GM19240 (cell line): ENCODE measurements at regions not wholly inside any gene's neighbourhood (a gene's known extent, or its start where the extent isn't known, plus 50 kb on each side); places are given as distances from the start of the nearest gene placed in this dataset.

Experiments
- DNase-seq: peaks from one replicate; pipeline ENCODE4 v3.0.0; 2011; ENCODE audit warnings: low spot score; ENCODE audit not compliant: insufficient read length

GRCh38 chr17:81345228-81346089, 49.8 kb upstream of the BAHCC1 start:
- peak; percentile 83 for DNase-seq
